K562 (cell line): ENCODE measurements at regions not wholly inside any gene's neighbourhood (a gene's known extent, or its start where the extent isn't known, plus 50 kb on each side); places are given as distances from the start of the nearest gene placed in this dataset.

Experiments
- ATAC-seq: fragments of 200-7000 bp; cut with Tn5 transposase; 3 replicates; pipeline ENCODE4 v1.9.1; 2020; ENCODE audit warnings: moderate library complexity
- BruUV-seq: library from RNA; stranded (reverse); fragments of 400-500 nt; replicated peaks from 2 replicates; lab custom pipeline; 2021; lab: Mats Ljungman, UMichigan
- CTCF ChIA-PET: fragments of 300-600 bp; formaldehyde crosslinking; extraction: SDS; loops from one replicate; lab custom pipeline; 2021; ENCODE audit warnings: low intra/inter-chr PET ratio; lab: Yijun Ruan, JAX
- POLR2A ChIA-PET: fragments of 300-600, 350-650 bp; sonication (Branson Sonifier 250); formaldehyde crosslinking; extraction: SDS; loops from one replicate; lab custom pipeline; 2021; ENCODE audit warnings: antibody characterized with exemption, inconsistent platforms; lab: Yijun Ruan, JAX
- DNase-seq, 4 experiments: peaks; one replicate each; pipeline versions ENCODE4 v3.0.0 to v3.0.0-alpha.2; 2011 to 2018; ENCODE audit warnings: low spot score in 3 of 4, mixed read lengths in 3 of 4; ENCODE audit errors: extremely low read depth in 1 of 4
- FAIRE-seq: peaks from 2 replicates; lab custom pipeline; 2011; peaks lifted over from hg19 to GRCh38; lab: Jason Lieb, UNC
- H2AFZ ChIP-seq: 2 replicates; pipeline ENCODE4 v1.6.0; 2011; ENCODE audit warnings: low read depth, low read length, control low read depth, inconsistent platforms
- H3K27ac ChIP-seq: fragments of 200-600 bp; 3 replicates; pipeline ENCODE4 v1.8.0; 2011; ENCODE audit warnings: low read depth, mild to moderate bottlenecking, control low read depth, inconsistent platforms, low read length, moderate library complexity, mixed read lengths; ENCODE audit errors: extremely low read depth
- H3K27me3 ChIP-seq, 2 experiments: fragments of 300-600 bp in 1 of 2; 2 replicates in 1 of 2; 3 replicates in 1 of 2; pipeline versions ENCODE4 v1.6.0 to v1.8.0; 2011; ENCODE audit warnings: inconsistent platforms in 2 of 2, low read length in 2 of 2, mild to moderate bottlenecking in 1 of 2, mixed read lengths in 1 of 2, moderate library complexity in 1 of 2; ENCODE audit not compliant: control insufficient read depth in 2 of 2, insufficient read depth in 2 of 2
- H3K36me3 ChIP-seq: fragments of 300-600 bp; 3 replicates; pipeline ENCODE4 v1.8.0; 2011; ENCODE audit warnings: mild to moderate bottlenecking, low read length, inconsistent platforms; ENCODE audit not compliant: control insufficient read depth, insufficient read depth
- H3K4me1 ChIP-seq, 2 experiments: fragments of 200-600 bp in 1 of 2; replicated peaks in 1 of 2; 2 replicates in 1 of 2; 3 replicates in 1 of 2; pipeline versions ENCODE4 v1.5.1 to v1.8.0; 2011; ENCODE audit warnings: inconsistent platforms in 2 of 2, low read length in 2 of 2, mild to moderate bottlenecking in 1 of 2, mixed read lengths in 1 of 2, moderate library complexity in 1 of 2; ENCODE audit not compliant: control insufficient read depth in 2 of 2, insufficient read depth in 2 of 2
- H3K4me2 ChIP-seq: 2 replicates; pipeline ENCODE4 v1.6.1; 2011; ENCODE audit warnings: low read length, control low read depth, inconsistent platforms, mixed read lengths; ENCODE audit not compliant: insufficient read depth
- H3K4me3 ChIP-seq: fragments of 200-600 bp; sonication (generic), shearing (Covaris generic); 2 replicates; pipeline ENCODE4 v1.5.1; 2016; ENCODE audit warnings: control low read depth, inconsistent platforms
- H3K79me2 ChIP-seq: fragments of 200-600 bp; 3 replicates; pipeline ENCODE4 v1.8.0; 2011; ENCODE audit warnings: low read length, inconsistent platforms; ENCODE audit not compliant: control insufficient read depth, insufficient read depth
- H3K9ac ChIP-seq, 2 experiments: 2 replicates each; pipeline versions ENCODE4 v1.6.0 to v1.6.1; 2011; ENCODE audit warnings: low read depth in 2 of 2, low read length in 2 of 2, control low read depth in 1 of 2, inconsistent platforms in 1 of 2, mild to moderate bottlenecking in 1 of 2, mixed read lengths in 1 of 2; ENCODE audit not compliant: insufficient read depth in 1 of 2
- H3K9me1 ChIP-seq: one replicate; pipeline ENCODE4 v1.6.0; 2011; ENCODE audit warnings: inconsistent platforms, mild to moderate bottlenecking, low read length, moderate library complexity; ENCODE audit not compliant: control insufficient read depth, insufficient read depth
- H3K9me3 ChIP-seq: replicated peaks from 2 replicates; pipeline ENCODE4 v1.5.1; 2011; ENCODE audit warnings: low read depth, low read length, inconsistent platforms; ENCODE audit not compliant: control insufficient read depth, insufficient read depth
- H4K20me1 ChIP-seq: replicated peaks from 2 replicates; pipeline ENCODE4 v1.6.1; 2011; ENCODE audit warnings: low read length, inconsistent platforms, mixed read lengths; ENCODE audit not compliant: control insufficient read depth, insufficient read depth
- CUX1 ChIP-seq: fragments of 200-800 bp; sonication (Bioruptor generic); IDR thresholded peaks from 2 replicates; pipeline ENCODE4 v1.6.1; 2016; ENCODE audit warnings: missing genetic modification characterization, missing compliant biosample characterization
- HIVEP1 ChIP-seq: fragments of 250-450 bp; sonication (Bioruptor Pico); IDR thresholded peaks from 2 replicates; pipeline ENCODE4 v1.4.0; 2020; ENCODE audit warnings: mild to moderate bottlenecking
- PTRF ChIP-seq: fragments of 450-650 bp; IDR thresholded peaks from 2 replicates; pipeline ENCODE4 v1.6.1; 2016; ENCODE audit warnings: mild to moderate bottlenecking, missing genetic modification characterization, missing compliant biosample characterization
- REST ChIP-seq, 2 experiments: fragments of 450-650 bp; formaldehyde crosslinking in 1 of 2; IDR thresholded peaks; 2 replicates each; pipeline versions ENCODE4 v1.4.0 to v1.6.1; 2014 to 2020; ENCODE audit warnings: mild to moderate bottlenecking in 2 of 2, borderline replicate concordance in 1 of 2, low read depth in 1 of 2
- RFX5 ChIP-seq: IDR thresholded peaks from 2 replicates; pipeline ENCODE4 v1.6.1; 2011; ENCODE audit warnings: low read depth, mild to moderate bottlenecking, improper control_type of control experiment, low read length
- SMAD4 ChIP-seq: fragments of 250-450 bp; sonication (Bioruptor Pico); conservative IDR thresholded peaks from 2 replicates; pipeline ENCODE4 v1.8.0; 2021; ENCODE audit warnings: inconsistent platforms, mild to moderate bottlenecking, moderate library complexity
- ZNF174 ChIP-seq: fragments of 250-450 bp; sonication (Bioruptor Pico); IDR thresholded peaks from 2 replicates; pipeline ENCODE4 v1.4.0; 2020; ENCODE audit warnings: mild to moderate bottlenecking
- ZNF316 ChIP-seq: fragments of 450-650 bp; IDR thresholded peaks from 2 replicates; pipeline ENCODE4 v1.6.1; 2016
- WGBS: fragments of 100-300 bp; shearing (Covaris generic); methylation state at CpG from one replicate; pipeline ENCODE4 v1.1.6; 2016; ENCODE audit warnings: low coverage, mixed read lengths; ENCODE audit not compliant: insufficient coverage; ENCODE audit errors: missing lambda C conversion rate; 5-methylcytosine and 5-hydroxymethylcytosine counted together
- in situ Hi-C: fragments of 300-500 bp; cut with MboI; formaldehyde crosslinking; loops from 4 replicates; pipeline ENCODE4 v1.15.0; 2018; ENCODE audit warnings: inconsistent platforms, mixed read lengths
- intact Hi-C: fragments of 100-400 bp; cut with micrococcal nuclease; formaldehyde crosslinking; loops from 2 replicates; pipeline ENCODE4 v1.14.2; 2022

- 0% methylated on average over 16 of the region's 16 CpGs for WGBS
- Histone ChIP-seq H3K4me1 (no peaks in the 10 kb centered on the region), H3K4me3 (no peak overlapping the region), H3K9me3 (no peaks in the 10 kb centered on the region), H3K9me1 (no peaks in the 10 kb centered on the region), H3K9ac (no peak overlapping the region), H3K27me3 (no peaks in the 10 kb centered on the region; a peak in 1 of 5 replicates), H3K27ac (no peak overlapping the region), H3K36me3 (no peaks in the 10 kb centered on the region), H3K4me2 (no peak overlapping the region), H4K20me1 (no peaks in the 10 kb centered on the region), H2AFZ (no peak overlapping the region), H3K79me2 (no peaks in the 10 kb centered on the region)
- in situ Hi-C loops: no loop called here
- POLR2A ChIA-PET: no interaction called here
- no peak for ATAC-seq
- no peak for DNase-seq
- CTCF ChIA-PET: no interaction called here
- no peak for FAIRE-seq
- BruUV-seq: no TSS peak
- intact Hi-C loops: no loop called here
- TF ChIP-seq ZNF174 (CRISPR knock-in tag) (no peak), ZNF316 (no peak), CUX1 (no peak), HIVEP1 (CRISPR knock-in tag) (no peak), PTRF (no peak), SMAD4 (CRISPR knock-in tag) (no peak), RFX5 (no peak), REST (IDR thresholded peaks at IDR 0.05; ENCODE audit: borderline replicate concordance) (no peak), REST (CRISPR knock-in tag; IDR thresholded peaks at IDR 0.05; ENCODE audit: low read depth) (no peak)
Observed at GRCh38 chr16:73329358-73330286, 281.7 kb upstream of the ZFHX3 start.
